Upper lobe of left lung (tissue), 4 donors: ENCODE measurements at regions not wholly inside any gene's neighbourhood (a gene's known extent, or its start where the extent isn't known, plus 50 kb on each side); places are given as distances from the start of the nearest gene placed in this dataset.

Experiments
- EP300 ChIP-seq, 4 donors: sonication (generic); formaldehyde crosslinking; IDR thresholded peaks; one replicate each; pipeline ENCODE4 v1.5.1; 2017; ENCODE audit warnings: antibody characterized with exemption in 4 of 4, control low read depth in 2 of 4
- POLR2AphosphoS5 ChIP-seq, 2 donors: sonication (generic); formaldehyde crosslinking; IDR thresholded peaks; one replicate each; pipeline ENCODE4 v1.5.1; 2017; ENCODE audit warnings: antibody characterized with exemption in 2 of 2
- TF ChIP-seq, protein P1 (sequence below), 6 experiments: fragments of 450-650 bp in 4 of 6; fragments of 200-600 bp in 2 of 6; sonication (generic) in 2 of 6; IDR thresholded peaks; one replicate each; pipeline ENCODE4 v1.5.1; 2016 to 2019; ENCODE audit warnings: antibody characterized with exemption in 6 of 6

DNA sequence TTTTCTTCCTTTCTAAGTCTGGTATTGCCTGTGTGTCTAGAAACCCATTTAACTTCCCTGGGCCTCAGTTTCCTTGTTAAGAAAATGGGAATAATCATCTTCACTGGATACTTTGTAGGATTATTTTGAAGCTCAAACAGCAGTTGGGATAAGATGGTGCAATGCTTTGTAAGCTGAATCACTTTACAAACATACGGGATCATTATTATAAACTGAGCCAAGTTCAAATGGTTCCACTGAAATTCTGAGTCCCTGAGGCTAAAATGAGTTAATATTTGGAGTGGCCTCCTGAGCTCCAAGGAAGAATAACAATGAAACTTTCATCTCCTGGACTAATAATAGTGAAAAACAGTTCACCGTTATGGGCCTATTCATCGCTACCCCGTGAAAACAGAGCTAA is 388.0 kb downstream of the PLPP3 start:
- TF ChIP-seq POLR2AphosphoS5 (IDR thresholded peaks at IDR 0.05) (no peak), EP300 (IDR thresholded peaks at IDR 0.05) (no peak)
- TF ChIP-seq, protein P1, sequence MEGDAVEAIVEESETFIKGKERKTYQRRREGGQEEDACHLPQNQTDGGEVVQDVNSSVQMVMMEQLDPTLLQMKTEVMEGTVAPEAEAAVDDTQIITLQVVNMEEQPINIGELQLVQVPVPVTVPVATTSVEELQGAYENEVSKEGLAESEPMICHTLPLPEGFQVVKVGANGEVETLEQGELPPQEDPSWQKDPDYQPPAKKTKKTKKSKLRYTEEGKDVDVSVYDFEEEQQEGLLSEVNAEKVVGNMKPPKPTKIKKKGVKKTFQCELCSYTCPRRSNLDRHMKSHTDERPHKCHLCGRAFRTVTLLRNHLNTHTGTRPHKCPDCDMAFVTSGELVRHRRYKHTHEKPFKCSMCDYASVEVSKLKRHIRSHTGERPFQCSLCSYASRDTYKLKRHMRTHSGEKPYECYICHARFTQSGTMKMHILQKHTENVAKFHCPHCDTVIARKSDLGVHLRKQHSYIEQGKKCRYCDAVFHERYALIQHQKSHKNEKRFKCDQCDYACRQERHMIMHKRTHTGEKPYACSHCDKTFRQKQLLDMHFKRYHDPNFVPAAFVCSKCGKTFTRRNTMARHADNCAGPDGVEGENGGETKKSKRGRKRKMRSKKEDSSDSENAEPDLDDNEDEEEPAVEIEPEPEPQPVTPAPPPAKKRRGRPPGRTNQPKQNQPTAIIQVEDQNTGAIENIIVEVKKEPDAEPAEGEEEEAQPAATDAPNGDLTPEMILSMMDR (IDR thresholded peaks at IDR 0.05), result no peak
